Activated CD8-positive, alpha-beta memory T cell treated with anti-CD3 and anti-CD28 coated beads for 36 hours (primary cell): ENCODE measurements at regions not wholly inside any gene's neighbourhood (a gene's known extent, or its start where the extent isn't known, plus 50 kb on each side); places are given as distances from the start of the nearest gene placed in this dataset.
"Not testable (repeated sequence)": the region's sequence is repeated elsewhere in the genome, so short reads cannot be mapped to it uniquely, and the experiment has no call there.

Experiments used
- CTCF ChIA-PET: fragments of 350-600 bp; sonication (Branson Sonifier 250); formaldehyde crosslinking; loops from one replicate; lab custom pipeline; 2021; ENCODE audit warnings: antibody characterized with exemption; lab: Charles Lee
- POLR2A ChIA-PET: fragments of 350-600 bp; sonication (Branson Sonifier 250); formaldehyde crosslinking; loops from one replicate; lab custom pipeline; 2021; ENCODE audit warnings: antibody characterized with exemption; lab: Charles Lee

- POLR2A ChIA-PET, result no interaction called here
Observed at GRCh38 chr13:104980586-104980985, 1554.9 kb downstream of the EFNB2 start.

GRCh38 chr13:104979281-104980030 lies 1556.0 kb downstream of the EFNB2 start:
- ChIA-PET CTCF (no interaction called here), POLR2A (no interaction called here)

More at GRCh38 chr13:104980586-104980985, 1554.9 kb downstream of the EFNB2 start:
- CTCF ChIA-PET, result no interaction called here

DNA sequence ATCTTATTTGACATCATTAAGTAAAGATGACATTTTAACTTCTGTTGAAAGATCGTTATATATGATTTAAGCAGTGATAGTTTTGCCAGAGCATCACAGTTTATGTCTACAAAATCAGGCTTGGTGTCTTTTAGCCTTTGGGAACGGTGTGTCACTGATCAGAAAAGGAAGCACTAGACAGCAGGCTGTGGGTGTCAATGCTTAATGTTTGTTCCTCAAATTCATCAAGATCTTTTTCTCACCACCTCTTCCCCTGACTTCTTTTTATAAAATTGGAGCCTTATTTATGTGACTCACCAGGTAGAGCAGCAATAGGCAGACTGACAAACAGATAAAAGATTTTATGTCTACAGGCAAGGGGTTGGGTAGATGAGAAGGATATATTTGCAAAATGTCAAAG lies 1558.5 kb downstream of the EFNB2 start:
- ChIA-PET CTCF (no interaction called here), POLR2A (no interaction called here)

GRCh38 chr13:104975272-104975671 lies 1560.2 kb downstream of the EFNB2 start:
- CTCF ChIA-PET, result no interaction called here
- POLR2A ChIA-PET, result no interaction called here

DNA sequence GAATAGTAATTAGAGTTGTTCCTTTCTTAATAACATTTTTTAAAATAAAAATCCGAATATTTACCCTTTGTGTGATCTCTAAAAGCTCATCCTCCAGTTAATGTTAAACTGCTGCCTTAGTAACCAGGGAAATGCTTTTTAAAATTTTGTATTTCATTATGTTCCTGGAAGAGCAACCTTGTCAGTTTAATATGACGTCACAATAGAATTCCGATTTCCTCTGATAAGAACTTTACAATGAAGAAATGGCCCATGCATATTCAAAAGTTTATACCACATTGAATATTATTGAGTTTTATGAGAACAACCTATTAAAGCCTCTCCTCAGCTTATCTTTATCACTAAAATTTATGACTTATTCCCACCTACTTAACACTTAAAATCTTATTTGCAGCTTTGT lies 1566.6 kb downstream of the EFNB2 start:
- ChIA-PET POLR2A (no interaction called here), CTCF (no interaction called here)

- POLR2A ChIA-PET, result no interaction called here
- CTCF ChIA-PET, result no interaction called here
Observed at GRCh38 chr13:104967836-104968630, 1567.4 kb downstream of the EFNB2 start.

DNA sequence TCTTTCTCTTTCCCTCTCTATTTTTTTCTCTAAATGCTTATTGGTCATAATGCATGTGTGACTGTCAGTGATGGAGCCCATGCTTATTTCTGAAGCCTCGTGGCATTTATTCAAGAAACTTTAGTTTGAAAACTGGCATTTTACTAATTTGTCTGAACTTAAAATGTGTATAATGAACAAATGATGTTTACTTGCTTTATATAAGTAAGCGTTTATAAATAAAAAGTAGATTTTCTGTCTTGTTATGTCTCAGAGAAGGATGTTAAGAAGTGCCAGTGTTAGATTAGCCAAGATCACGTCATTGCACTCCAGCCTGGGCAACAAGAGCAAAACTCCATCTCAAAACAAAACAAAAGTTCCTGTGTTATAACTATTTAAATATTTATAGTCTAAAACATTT lies 1568.1 kb downstream of the EFNB2 start:
- CTCF ChIA-PET, result no interaction called here
- POLR2A ChIA-PET, result no interaction called here

GRCh38 chr13:104962411-104962810 lies 1573.1 kb downstream of the EFNB2 start:
- POLR2A ChIA-PET, result no interaction called here
- CTCF ChIA-PET, result no interaction called here

DNA sequence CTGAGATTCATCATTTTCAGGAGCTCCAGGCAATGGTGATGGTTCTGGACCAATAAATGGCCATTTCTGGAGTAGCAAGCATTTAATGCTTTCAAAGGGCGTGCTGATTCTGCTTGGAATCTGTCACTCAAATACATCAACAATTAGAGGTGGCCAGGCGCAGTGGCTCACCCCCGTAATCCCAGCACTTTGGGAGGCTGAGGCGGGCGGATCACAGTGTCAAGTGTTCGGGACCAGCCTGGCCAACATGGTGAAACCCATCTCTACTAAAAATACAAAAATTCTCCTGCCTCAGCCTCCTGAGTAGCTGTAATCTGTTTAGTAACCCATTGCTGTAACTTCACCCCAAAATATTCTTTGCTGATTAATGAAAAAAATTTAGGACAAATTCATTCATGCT lies 1574.2 kb downstream of the EFNB2 start:
- ChIA-PET CTCF (no interaction called here), POLR2A (no interaction called here)

DNA sequence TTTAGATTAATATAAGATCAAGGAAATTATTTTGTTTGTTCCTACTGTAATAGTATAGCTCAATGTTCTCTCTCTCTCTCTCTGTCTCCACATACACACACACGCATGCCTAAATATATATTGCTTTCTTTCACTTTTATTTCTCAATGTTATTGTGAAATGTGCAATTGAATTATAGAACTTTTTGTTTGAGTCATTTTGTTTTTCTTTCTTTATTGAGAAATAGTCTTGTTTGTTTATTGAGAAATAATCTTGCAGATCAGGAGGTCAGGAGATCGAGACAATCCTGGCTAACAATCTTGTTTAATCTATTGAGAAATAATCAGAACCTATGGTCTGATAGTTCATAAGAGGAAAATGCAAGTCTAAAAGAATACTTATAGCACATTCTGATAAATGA lies 1581.3 kb downstream of the EFNB2 start:
- CTCF ChIA-PET, result no interaction called here
- POLR2A ChIA-PET, result no interaction called here

- CTCF ChIA-PET, result no interaction called here
- POLR2A ChIA-PET, result no interaction called here
Observed at GRCh38 chr13:104953588-104953987, 1581.9 kb downstream of the EFNB2 start.

DNA sequence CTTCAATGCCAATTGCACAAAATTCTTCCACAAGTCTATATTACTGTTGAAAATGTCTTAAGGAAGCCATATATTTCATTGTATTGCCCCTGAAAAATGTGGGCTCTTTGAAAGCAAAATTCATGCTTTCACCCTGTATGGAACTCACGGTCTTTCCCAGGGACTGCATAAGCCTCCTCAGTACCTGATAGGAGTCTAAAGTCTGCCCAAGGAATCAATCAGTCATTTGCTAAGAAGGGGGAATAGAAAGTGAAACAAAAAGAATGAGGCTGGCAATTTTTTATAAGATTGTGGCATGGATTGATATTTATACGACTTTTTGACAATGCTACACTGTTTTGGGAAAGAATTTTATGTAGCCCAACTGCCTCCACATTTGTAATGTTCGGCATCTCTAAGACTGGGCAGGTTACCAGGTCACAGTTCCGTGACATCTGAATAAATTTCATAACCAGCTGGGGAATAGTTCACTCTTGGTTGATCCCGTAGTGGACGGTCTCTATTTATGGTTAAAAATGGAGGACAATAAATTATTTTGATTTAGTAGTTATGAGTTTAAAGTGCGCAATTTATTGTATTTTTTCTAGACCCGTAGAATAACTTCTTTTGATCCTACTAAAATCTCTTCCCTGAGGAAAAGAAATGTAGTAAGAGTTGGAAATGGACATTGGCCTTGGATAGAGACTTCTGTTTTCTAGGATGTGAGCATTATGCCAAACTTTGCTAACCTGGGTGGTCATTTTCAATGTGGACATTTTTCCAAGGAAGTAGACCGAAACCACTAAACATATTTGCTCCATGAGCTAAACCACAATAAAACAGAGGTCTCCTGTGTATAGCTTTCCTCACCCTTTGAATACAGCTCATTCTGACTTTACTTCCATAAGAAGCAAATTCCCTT lies 1585.4 kb downstream of the EFNB2 start:
- CTCF ChIA-PET, result no interaction called here

DNA sequence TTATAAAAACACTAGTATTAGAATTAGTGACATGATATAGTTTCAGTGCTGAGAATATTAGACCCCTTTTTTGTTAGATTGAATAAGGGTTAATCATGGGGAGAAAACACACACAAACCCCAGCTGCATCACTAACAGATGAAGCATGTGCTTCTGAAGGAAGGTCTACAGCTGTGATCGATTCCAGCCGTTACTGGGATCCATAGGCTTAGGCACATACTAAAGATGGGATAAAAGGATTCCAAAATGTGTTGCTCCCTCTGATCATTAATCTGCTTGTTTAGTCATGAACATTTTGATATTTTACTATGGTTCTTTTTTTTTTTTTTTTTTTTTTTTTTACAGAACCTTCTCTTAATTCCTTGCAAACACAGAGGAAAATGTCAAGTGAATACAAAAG lies 1591.3 kb downstream of the EFNB2 start:
- POLR2A ChIA-PET, result no interaction called here
- CTCF ChIA-PET, result no interaction called here

More for the DNA sequence above, 1585.4 kb downstream of the EFNB2 start:
- POLR2A ChIA-PET, result no interaction called here

- ChIA-PET POLR2A (no interaction called here), CTCF (no interaction called here)
Observed at GRCh38 chr13:104943331-104943730, 1592.1 kb downstream of the EFNB2 start.

GRCh38 chr13:104937881-104938280 lies 1597.6 kb downstream of the EFNB2 start:
- CTCF ChIA-PET, result no interaction called here
- POLR2A ChIA-PET, result no interaction called here

- ChIA-PET POLR2A (no interaction called here), CTCF (no interaction called here)
Observed at GRCh38 chr13:104936304-104936703, 1599.2 kb downstream of the EFNB2 start.

DNA sequence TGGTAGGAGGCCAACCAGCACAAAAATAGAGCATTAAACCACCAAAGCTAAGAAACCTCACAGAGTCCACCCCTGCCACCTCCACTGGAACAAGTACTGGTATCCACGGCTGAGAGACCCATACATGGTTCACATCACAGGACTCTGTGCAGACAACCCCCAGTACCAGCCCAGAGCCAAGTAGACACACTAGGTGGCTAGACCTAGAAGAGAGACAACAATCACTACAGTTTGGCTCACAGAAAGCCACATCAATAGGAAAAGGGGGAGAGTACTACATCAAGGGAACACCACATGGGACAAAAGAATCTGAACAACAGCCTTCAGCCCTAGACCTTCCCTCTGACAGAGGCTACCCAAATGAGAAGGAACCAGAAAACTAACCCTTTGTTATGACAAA lies 1614.9 kb downstream of the EFNB2 start:
- POLR2A ChIA-PET, CTCF ChIA-PET: not testable (repeated sequence)

GRCh38 chr13:104920091-104920490 lies 1615.4 kb downstream of the EFNB2 start:
- ChIA-PET CTCF (no interaction called here), POLR2A (no interaction called here)

GRCh38 chr13:104900191-104900817 lies 1635.2 kb downstream of the EFNB2 start:
- ChIA-PET POLR2A (no interaction called here), CTCF (no interaction called here)

DNA sequence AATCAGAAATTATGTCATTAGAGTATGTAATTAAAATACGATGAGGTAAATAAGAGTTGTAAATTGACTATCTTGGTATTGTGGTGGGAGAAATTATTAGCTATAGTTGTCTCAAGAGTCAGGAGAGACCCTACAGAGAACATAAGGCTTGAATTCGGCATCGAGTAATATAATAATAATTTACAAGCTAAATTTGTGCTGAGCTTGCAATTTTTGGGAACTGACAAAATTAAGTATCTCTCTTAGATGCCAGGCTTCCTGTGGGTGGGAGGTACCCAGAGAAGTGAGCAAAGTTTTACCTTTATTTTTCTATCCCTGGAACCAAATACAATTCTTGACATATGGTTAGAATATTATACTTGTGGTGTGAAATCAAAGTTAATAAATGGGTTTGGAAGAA lies 1637.0 kb downstream of the EFNB2 start:
- CTCF ChIA-PET, result no interaction called here

More for the DNA sequence above, 1637.0 kb downstream of the EFNB2 start:
- POLR2A ChIA-PET, result no interaction called here
